Renal cortex interstitium (tissue), 11 donors: ENCODE measurements at regions not wholly inside any gene's neighbourhood (a gene's known extent, or its start where the extent isn't known, plus 50 kb on each side); places are given as distances from the start of the nearest gene placed in this dataset.
"Not testable (repeated sequence)": the region's sequence is repeated elsewhere in the genome, so short reads cannot be mapped to it uniquely, and the experiment has no call there.

Source experiments
- DNase-seq, 11 donors: peaks; one replicate each; pipeline ENCODE4 v3.0.0-alpha.2; 2013; ENCODE audit warnings: low read depth in 9 of 11, low spot score in 4 of 11; ENCODE audit errors: extremely low read depth in 1 of 11

DNA sequence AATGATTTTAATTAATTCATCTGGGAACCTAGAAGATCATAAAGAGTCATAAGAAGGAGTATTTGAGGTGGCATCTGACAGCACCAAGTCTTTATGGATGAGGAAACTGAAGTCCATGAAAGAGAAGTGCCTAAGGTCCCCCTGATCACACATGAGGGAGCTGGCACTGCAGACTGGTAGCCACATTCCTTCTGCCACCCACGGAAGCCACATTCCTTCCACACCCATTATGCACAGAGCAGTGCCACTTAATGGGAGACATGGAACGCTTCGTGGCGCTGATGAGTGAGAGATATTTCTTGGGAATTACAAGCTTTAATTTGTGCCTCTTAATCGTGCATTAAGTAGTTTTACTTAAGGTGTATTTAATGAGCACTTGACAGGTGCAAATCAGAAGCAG is 139.3 kb upstream of the NTF3 start:
- no peak for DNase-seq

DNA sequence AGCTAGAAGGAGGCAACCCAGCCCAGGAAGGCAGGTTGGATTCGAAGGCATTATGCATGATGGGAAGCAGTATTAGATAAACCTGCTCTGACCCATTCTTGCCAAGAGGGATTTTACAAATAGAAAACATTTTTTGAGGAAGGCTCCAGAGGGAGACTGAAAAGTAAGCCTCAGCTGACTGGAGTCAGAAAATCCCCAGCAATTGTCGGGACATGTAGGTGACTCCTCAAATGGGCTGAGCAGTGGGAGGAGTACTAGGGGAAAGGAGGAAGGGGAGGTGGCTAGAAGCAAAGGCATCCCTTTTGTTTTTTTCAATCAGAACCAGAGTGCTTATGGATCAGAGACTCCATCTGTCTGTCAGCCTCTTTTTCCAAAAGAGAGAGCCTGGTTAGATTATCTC is 138.1 kb upstream of the NTF3 start:
- DNase-seq = no peak

DNA sequence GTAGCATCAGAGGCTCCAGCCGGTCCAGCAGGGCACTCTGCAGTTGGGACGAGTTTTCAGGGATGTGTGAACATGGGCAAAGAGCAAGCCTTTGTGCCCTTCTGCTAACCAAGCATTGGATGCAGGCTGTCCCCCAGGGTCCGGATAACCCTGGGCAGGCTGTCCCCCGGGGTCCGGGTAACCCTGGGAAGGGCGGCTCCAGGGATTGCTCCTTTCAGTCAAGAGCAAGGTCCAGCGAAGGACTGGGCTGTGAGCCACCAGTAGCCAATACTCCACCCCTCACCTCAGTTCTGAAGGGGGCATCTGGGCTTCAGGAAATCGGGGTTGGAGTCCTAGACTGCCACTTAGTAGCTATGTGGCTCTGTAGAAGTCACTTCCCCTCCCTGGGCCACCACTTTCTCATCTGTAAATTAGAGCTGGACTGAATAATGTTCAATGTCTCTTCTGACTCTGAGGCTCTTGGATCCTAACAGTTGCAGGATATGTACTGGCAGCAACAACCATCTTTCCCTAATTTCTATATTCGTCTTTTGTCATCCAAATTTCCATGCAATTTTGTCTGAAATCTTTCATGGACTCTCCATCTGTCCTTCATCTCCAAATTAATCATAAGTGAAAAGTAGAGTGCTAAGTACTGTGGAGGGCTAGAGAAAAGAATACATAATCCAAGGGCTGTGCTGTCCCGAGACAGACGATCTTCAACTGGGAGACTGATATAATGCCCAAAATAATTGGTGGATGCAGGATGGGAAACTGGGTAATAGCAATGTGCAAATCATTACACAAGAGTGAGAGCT is 137.4 kb upstream of the NTF3 start:
- no peak for DNase-seq

DNA sequence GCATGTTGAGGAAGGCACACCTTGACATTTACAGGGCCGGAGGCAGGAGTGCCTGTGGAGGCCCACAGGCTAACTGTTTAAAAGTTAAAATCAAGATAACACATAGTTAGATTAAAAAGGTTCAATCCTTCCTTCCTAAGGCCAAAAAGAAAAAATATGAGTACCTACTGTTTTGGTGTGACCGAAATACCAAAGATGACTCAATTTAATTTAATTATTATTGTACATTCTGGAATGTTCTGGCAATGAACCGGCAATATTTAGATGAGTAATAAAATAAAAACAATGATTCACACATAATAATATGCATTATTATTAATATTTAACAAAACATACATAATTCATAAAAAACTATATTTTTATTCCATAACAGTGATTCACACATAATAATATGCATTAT is 136.8 kb upstream of the NTF3 start:
- DNase-seq = no peak

DNA sequence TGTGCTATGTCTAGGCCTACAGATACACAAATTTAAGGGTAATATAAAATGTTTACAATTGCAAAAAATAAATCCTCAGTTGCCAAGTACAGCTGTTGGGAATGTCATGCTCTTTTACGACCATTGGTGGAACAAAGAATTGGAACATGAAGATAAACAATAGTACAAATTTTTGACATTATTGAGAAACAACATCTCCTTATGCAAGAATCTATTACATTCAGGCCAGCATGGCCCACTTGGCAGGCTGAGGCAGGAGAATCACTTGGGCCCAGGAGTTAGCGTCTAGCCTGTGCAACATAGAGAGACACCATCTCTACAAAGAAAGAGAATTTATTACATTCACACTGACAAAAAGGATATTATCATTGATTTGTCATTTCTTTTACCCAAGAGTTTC is 135.9 kb upstream of the NTF3 start:
- DNase-seq = no peak

DNA sequence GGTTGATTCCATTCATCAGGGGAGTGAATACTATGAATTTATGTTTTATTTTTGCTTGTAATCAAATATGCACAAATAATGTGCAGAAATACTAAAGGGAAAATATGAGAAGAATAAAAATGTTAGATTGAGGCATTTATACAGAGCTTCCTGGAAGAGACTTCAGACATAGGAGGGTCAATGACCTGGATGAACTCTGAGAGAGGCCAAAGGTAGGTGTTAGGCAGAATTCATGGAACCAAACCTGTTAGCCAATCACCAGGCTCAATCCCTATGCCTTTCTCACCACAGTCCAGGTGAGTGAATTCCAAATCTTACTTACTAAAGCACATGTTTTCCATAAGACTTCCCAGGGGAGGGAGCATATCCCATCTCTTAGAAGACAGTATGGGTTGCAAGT is 130.4 kb upstream of the NTF3 start:
- DNase-seq = no peak

DNA sequence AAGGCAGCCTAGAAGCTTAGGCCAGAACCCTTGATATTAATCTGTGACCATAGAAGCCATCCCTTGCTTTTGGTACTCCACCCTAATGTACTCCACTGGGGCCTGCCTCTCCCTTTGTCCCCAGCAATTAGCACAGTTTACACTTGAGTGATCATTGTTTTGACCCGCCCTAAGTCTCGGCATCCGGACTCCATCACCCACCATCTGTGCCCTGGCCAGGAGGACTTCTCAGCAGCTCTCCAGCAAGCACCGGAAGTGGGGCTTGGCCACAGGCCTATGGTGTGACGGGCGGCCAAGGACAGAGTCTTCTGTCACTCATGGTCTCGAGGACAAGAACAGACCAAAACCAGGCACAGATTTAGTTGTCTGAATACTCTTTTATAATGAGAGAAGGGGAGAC is 126.5 kb upstream of the NTF3 start:
- no peak for DNase-seq

DNA sequence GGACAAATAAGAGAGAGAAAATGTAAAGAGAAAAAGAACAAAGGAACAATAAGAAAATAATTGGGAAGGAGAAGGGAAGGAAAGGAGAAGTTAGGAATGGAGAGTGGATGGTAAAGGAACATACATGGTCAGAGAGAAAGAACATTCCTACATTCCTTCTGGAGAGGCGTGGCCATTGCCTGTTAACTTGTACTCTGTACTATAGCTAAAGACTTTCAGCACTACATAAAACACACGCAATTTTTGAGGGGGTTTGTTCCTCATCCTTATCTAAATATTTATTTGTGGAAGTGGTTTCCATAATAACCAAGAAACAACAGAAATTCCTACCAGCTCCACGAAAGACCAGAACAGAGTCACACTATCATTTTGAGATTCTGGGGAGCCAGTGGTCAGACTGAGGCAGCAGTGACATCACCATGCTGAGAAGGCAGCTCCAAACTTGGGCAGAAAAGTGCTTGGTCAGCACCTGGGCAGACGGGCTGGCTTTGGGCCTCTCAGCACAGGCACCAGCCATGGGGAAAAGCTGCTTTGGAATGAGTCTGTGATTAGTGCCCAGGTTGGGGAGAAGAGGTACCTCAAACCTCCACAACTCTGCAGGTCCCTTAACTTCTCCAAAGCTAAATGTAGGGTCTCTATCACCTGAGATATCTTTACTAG is 125.9 kb upstream of the NTF3 start:
- DNase-seq = no peak

DNA sequence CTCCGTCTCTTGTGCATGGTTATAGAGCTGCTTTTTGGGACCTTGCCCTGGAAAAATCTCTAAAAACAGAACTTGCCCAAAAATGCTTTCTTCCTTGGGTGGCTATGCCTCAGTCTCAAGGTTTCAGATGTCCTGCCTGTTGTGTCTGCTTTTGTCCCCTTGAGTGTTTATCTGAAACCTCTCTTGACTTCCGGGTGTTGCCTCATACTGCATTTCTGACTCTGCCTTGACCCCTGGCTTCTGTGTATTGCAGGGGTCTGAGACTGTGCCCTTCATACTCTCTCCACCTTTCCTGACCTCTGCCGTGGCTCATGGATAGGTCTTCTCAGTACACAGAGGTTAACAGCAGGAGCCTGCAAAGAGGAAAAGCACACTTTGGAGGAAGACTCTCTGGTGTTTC is 124.8 kb upstream of the NTF3 start:
- no peak for DNase-seq

DNA sequence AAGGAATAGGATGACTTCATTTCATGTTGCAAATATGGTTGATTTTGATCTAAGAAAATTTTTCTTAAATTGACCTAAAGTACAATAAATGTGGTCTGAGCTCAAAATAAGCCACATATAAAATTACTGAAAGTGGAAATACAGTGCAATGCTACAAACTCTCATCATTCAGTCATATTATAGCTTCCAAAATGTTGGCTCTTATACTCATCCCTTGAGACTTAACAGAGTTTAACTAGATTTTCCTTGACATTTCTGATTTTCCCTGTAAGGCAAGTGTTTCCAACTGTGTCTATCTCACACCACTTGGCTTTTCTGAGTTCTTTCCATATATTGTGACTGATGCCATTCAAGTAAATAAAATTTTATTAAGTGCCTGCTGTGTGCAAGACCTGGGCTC is 123.7 kb upstream of the NTF3 start:
- DNase-seq = no peak

DNA sequence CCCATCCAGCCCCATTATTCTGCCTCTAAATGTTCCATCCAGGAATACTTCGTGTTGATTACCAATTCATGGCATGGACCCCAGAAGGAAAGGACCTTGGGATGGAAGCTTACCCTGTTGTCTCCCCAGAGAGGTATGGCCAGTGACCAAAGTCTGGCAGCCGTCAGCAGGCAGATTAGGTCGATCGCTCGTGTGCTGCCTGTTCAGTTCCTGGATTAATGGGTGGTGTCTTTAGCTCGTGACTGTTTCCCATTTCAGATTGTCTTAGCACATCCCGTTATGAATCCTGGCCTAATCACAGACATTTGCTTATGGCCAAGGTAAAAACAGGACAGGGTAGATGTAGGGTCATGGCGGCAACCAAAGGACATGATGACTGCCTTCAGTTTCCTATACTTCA is 122.9 kb upstream of the NTF3 start:
- DNase-seq = no peak

DNA sequence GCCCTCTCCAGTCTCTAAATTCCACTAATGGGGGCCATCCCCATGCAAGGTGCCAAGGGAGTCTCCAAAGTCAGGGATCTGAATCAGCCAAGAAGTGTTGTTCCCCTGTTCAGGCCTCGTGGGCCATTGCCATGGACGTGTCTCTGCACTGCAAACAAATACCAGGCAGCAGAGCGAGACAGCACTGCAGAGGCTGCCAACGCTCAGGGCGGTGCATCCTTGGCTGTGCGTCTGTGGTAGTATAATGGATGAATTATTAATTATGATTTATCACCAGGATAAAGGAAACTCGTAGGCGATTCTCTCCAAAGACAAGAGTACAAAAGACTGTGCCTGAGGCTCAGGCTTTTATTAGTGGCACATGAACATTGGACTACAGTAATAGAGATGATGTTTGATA is 122.3 kb upstream of the NTF3 start:
- DNase-seq = no peak

DNA sequence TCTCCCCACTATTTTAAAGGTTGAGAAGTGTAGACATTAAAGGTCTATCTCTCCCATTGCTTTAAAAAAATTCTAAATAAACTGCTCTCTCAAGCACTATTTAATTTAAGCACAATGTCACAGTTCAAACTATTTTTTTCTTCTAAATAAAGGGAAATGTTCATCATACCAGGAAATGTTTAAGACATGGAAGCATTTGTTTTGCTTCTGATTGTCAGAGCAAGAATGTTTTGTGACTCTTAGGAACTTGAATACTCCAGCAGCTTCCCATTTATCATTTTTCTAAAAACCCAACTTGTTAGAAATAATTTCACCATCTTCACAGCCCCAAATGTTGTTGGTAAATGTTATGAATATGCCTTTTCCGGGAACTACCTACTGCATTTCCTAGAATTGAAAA is 121.8 kb upstream of the NTF3 start:
- peak in 1 of 11 donors; percentile 22 for DNase-seq

DNA sequence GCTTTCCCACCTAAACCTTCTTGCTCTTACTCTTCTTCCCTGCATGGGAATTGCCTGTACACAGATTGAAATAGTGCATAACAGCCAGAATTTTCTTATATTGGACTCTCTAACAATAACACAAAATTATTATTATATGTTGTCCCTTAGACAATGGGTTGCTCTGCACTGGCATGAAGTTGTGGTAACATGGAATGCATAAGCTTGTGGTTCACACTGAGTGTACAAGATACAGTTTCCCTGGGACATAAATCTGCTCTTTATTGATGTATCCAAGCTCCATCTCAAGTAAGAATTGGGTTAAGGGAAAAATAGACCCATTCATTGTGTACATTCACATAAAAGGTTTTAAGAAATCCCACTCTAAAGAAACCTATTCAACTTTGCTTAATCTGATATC is 114.4 kb upstream of the NTF3 start:
- DNase-seq = no peak

DNA sequence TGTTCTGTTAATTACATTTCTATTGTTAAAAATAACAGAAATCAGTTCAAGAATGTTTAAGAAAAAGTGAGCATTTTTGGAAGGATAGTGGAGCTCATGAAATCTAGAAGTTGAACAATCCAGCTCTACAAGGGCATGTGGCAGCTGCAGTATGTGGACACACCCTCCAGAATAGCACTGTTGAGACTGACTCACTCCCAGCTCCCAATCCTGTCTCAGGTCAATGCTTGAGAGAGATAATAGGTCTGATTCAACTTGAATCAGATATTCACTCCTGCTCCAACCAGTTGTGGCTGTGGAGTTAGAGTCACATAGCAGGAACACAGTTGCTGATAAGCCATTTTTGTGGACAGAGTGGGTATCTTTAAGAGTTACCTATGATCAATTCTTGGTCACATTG is 113.0 kb upstream of the NTF3 start:
- no peak for DNase-seq

DNA sequence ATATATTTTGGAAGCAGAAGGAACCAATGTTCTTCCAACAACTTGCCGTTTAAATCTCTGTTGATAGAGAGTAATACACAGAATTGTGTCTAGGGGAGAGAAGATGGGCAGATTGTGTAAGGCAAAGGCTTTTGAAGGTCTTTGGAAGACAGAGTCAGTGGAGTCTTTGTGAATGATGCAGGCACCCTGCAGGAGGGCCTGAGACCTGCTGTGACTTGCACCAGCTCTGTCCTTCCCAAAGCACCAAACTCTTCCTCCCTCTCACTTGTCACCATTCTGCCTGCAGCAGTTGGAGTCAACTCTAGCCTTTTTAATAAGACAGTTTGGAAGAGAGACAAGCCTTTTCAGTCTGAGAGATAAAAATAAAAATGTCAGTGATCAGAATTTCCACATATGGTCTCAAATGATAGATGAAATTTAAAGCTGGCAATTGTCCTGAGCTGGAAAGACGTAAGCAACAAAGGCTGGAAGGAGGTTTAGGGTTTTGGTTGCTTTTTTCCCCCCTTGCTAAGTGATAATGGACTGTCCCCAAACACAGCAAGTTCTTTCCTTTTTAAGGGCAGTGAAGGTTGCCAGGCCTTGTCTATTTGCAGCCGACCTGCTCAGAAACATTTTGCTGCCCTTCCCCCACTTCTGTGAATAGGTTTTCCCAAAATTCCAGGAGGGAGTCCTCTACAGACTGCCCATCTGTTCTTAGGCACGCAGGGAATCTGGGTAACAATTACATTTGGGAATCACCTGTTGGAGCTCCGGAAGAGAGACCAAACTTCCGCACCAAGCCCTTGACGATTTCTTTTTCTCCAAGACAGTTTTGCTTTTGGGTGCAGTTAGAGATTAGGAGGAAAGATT is 103.0 kb upstream of the NTF3 start:
- no peak for DNase-seq

DNA sequence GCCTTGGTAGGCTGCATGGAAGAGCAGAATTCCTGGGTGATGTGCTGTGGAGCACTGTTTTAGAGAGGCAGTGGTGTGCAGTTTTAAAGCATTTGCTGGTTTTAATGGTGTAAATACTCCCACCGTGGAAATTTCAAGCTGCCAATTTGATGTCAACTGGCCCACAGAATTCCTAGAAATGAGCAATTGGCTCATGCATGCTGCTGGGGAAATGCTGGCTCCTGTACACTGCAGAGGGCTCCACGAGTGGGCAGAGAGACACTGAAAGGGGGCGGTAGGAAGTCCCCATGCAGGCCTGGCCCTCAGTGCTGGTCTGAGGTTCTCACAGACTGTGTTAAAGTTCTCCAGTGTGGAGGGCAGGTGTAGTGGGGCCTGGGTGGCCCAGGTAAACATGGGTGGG is 99.4 kb upstream of the NTF3 start:
- no peak for DNase-seq

DNA sequence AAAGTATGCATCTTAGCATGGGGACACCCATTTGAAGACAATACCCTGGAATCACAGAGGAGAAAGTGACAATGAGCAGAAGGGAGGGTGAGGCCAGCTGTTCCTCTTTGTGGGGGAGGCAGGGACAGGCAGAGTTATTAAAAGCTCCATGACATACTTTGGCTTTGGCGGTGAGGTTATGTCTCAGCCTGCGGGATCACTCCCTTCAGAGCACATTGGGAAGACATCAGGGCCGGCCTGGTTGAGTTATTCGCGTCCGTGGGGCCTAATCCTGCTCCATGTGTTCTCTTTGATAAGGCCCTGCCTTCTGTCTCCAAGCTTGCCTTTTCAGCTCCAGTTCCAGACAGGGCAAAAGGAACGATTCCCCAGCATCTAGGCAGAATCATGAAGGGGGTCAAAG is 98.8 kb upstream of the NTF3 start:
- DNase-seq = no peak

DNA sequence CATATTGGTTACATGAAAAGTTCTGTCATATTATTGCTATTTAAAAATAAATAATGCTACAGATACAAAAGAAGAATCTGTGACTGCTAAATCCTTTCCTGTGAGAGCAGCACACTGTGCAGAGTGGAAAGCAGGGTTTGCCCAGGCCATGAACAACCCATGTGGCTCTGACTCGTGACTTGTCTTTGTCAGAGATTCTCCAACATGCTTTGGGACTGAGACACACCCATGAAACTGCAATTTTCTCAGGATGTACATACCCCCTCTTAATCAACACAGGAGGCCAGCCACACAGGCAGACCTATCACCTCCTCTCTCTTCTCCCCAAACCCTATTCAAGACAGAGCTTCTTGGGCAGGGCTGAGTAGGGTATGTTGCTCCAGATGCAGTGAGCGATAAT is 96.8 kb upstream of the NTF3 start:
- DNase-seq = no peak

DNA sequence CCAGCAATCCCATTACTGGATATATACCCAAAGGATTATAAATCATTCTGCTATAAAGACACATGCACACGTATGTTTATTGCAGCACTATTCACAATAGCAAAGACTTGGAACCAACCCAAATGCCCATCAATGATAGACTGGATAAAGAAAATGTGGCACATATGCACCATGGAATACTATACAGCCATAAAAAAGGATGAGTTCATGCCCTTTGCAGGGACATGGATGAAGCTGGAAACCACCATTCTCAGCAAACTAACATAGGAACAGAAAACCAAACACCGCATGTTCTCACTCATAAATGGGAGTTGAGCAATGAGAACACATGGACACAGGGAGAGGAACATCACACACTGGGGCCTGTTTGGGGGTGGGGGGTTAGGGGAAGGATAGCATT is 90.8 kb upstream of the NTF3 start:
- not testable (repeated sequence) for DNase-seq
